ENCODE measurements at regions not wholly inside any gene's neighbourhood (a gene's known extent, or its start where the extent isn't known, plus 50 kb on each side); places are given as distances from the start of the nearest gene placed in this dataset.

DNA sequence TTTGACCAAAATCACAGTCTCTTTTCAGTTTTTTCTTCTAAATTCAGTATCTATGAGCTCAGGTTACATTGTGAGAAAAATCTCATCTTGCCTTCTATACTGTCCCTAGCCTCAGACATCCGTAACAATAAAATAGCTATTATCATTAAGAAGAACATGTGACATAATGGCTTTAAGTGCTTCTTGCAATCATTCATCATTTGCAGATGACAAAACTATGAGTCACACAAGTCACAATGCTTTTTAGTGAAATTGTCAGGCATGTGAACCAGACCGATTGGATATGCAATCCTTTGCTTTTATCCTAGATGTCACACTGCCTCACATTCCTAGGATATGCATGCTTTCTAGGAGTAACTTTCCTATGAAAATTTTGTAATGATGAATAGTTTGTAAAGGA, 313.1 kb downstream of the SLC6A15 start:
- Histone ChIP-seq H3K4me3 (no peak overlapping the region), H3K4me1 (no peaks in the 10 kb centered on the region), H3K27ac (no peak overlapping the region), H3K36me3 (no peaks in the 10 kb centered on the region), H3K9me3 (no peaks in the 10 kb centered on the region), H3K27me3 (no peaks in the 10 kb centered on the region)
- 7 to 24% methylated on average over 2 of the region's 2 CpGs for WGBS, 2 donors
- intact Hi-C loops (cut with DNase I): no loop called here
- ATAC-seq (no peak), DNase-seq (no peak), FAIRE-seq (no peak)
- TF ChIP-seq, protein P1, sequence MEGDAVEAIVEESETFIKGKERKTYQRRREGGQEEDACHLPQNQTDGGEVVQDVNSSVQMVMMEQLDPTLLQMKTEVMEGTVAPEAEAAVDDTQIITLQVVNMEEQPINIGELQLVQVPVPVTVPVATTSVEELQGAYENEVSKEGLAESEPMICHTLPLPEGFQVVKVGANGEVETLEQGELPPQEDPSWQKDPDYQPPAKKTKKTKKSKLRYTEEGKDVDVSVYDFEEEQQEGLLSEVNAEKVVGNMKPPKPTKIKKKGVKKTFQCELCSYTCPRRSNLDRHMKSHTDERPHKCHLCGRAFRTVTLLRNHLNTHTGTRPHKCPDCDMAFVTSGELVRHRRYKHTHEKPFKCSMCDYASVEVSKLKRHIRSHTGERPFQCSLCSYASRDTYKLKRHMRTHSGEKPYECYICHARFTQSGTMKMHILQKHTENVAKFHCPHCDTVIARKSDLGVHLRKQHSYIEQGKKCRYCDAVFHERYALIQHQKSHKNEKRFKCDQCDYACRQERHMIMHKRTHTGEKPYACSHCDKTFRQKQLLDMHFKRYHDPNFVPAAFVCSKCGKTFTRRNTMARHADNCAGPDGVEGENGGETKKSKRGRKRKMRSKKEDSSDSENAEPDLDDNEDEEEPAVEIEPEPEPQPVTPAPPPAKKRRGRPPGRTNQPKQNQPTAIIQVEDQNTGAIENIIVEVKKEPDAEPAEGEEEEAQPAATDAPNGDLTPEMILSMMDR (IDR thresholded peaks at IDR 0.05): no peak

DNA sequence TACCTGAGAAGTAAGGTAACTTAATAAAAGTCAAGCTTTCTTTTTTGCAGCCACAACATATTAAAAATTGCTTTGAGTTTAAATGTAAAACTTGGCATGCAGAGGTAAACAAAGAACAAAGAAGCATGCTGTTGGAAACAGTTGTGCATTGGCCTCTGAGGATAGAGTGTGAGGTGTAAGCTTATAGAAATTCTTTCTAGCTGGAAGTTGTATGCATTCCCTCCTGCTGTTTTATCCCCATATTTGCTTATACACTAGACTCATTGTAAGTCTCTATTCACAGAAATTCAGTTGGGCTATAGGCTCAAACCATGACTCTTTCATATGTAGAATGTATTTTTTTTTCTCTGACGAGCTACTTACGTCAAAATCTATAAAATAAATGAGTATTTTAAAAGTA, 316.3 kb downstream of the SLC6A15 start:
- H3K27me3 ChIP-seq: no peaks in the 10 kb centered on the region
- no peaks in the 10 kb centered on the region for H3K9me3 ChIP-seq
- 32 to 44% methylated on average over 2 of the region's 2 CpGs for WGBS, 2 donors
- TF ChIP-seq, protein P1 (IDR thresholded peaks at IDR 0.05): no peak
- no peak for DNase-seq
- no peak for FAIRE-seq
- H3K4me3 ChIP-seq: no peak overlapping the region
- no peak overlapping the region for H3K27ac ChIP-seq
- H3K4me1 ChIP-seq: no peaks in the 10 kb centered on the region
- intact Hi-C loops (cut with DNase I): no loop called here
- no peak for ATAC-seq
- no peaks in the 10 kb centered on the region for H3K36me3 ChIP-seq

DNA sequence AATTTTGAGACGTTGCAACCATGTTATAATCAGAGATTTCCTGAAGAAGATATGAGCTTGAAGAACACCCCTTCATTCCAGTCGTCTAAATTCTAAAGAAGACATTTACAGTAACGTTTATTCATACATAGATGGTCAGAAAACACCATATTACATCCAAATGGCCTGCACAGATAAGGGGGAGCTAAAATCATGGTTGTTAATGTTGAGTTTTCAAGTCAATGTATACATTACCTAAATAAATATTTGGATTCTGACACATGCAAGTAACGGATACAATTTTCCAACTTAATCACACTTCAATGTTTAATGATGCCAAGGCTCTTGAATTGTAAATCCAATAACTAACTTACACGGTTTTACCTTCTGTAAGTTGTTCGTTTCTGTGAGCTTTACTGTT, 318.4 kb downstream of the SLC6A15 start:
- DNase-seq: no peak
- intact Hi-C loops (cut with DNase I): no loop called here

DNA sequence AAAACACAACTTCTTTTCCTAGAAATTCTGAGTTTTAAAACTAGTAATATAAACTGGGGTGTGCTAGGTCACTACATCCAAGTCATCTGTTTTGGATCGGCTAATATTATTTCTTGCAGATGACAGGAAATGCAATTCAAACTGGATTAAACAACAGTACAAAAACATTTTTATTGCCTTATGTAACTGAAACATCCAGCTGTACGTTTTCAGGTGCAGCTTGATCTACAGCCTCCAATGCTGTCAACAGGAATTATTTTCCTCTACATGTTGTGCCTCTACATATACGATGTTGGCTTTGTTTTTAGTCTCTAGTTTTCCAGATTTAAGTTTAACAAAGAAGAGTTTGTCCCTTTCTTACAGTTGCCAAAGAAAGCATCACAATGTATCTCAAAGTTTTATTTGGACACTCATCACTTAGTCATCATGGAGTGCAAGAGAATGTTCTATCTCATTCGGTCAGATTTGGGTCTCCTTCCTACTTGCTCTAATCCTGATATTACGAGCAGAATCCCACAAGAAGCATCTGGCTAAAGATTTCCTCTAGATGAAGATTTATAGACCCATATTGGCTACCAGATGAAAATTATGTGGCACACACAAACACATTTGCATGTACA, 326.7 kb downstream of the SLC6A15 start:
- Histone ChIP-seq H3K36me3 (no peaks in the 10 kb centered on the region), H3K4me3 (no peak overlapping the region), H3K9me3 (no peaks in the 10 kb centered on the region), H3K27ac (no peak overlapping the region), H3K27me3 (no peaks in the 10 kb centered on the region), H3K4me1 (no peaks in the 10 kb centered on the region)
- TF ChIP-seq, protein P1 (IDR thresholded peaks at IDR 0.05): no peak
- 46 to 54% methylated on average over 5 of the region's 5 CpGs for WGBS, 2 donors
- intact Hi-C loops (cut with DNase I): no loop called here
- ATAC-seq (no peak), DNase-seq (no peak), FAIRE-seq (no peak)

More for the DNA sequence above, 318.4 kb downstream of the SLC6A15 start:
- no peak for FAIRE-seq
- H3K4me3 ChIP-seq: no peak overlapping the region
- H3K4me1 ChIP-seq: no peaks in the 10 kb centered on the region
- H3K36me3 ChIP-seq: no peaks in the 10 kb centered on the region
- no peaks in the 10 kb centered on the region for H3K9me3 ChIP-seq
- TF ChIP-seq, protein P1 (IDR thresholded peaks at IDR 0.05): no peak
- H3K27ac ChIP-seq: no peak overlapping the region
- WGBS, 2 donors: 25 to 28% methylated on average over 6 of the region's 6 CpGs
- no peaks in the 10 kb centered on the region for H3K27me3 ChIP-seq
- ATAC-seq: no peak

DNA sequence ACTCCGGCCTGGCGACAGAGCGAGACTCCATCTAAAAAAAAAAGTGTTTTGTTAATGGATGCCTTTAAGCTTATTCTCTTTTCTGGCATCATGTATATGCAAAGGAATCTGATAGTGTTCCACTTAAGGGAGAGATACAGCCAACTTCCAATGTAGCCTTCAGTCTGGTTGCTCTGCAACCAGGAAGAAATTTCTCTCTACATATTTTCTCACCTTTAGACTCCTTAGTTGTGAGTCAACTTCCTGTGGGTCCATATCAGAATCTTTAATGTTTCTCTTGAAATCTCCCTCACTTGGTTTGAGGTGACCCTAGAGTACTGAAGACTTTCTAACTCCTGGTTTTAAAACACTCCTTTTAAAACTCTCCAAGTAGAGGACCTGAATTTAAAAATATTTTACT, 340.4 kb downstream of the SLC6A15 start:
- no peaks in the 10 kb centered on the region for H3K4me1 ChIP-seq
- no peaks in the 10 kb centered on the region for H3K9me3 ChIP-seq
- TF ChIP-seq, protein P1 (IDR thresholded peaks at IDR 0.05): no peak
- WGBS, 2 donors: 57 to 60% methylated on average over 3 of the region's 3 CpGs
- no peaks in the 10 kb centered on the region for H3K27me3 ChIP-seq
- H3K27ac ChIP-seq: no peak overlapping the region
- no peak overlapping the region for H3K4me3 ChIP-seq
- no peaks in the 10 kb centered on the region for H3K36me3 ChIP-seq
- ATAC-seq (no peak), DNase-seq (no peak), FAIRE-seq (no peak)
- intact Hi-C loops (cut with DNase I): no loop called here

All from pancreas (tissue), 10 donors.